H1 (cell line): ENCODE measurements at regions not wholly inside any gene's neighbourhood (a gene's known extent, or its start where the extent isn't known, plus 50 kb on each side); places are given as distances from the start of the nearest gene placed in this dataset.
A peak's percentile ranks its signal among the peaks of the same experiment; 100 is the strongest.

Source experiments
- CTCF ChIA-PET: fragments of 300-600 bp; sonication (Branson Sonifier 250); formaldehyde crosslinking; loops from one replicate; lab custom pipeline; 2021; ENCODE audit not compliant: partially characterized antibody; lab: Charles Lee
- POLR2A ChIA-PET: fragments of 300-600 bp; sonication (Branson Sonifier 250); formaldehyde crosslinking; loops from one replicate; lab custom pipeline; 2021; ENCODE audit warnings: inconsistent platforms; ENCODE audit not compliant: partially characterized antibody; lab: Charles Lee
- DNase-seq, 2 experiments: peaks; one replicate each; pipeline versions ENCODE4 v3.0.0 to v3.0.0-alpha.2; 2010 to 2022; ENCODE audit warnings: low spot score in 2 of 2, low read depth in 1 of 2, mixed read lengths in 1 of 2
- FAIRE-seq: peaks from 2 replicates; lab custom pipeline; 2011; peaks lifted over from hg19 to GRCh38; lab: Jason Lieb, UNC
- H2AFZ ChIP-seq: 2 replicates; pipeline ENCODE4 v1.8.1; 2012; ENCODE audit warnings: low read length, inconsistent platforms
- H2AK5ac ChIP-seq: 2 replicates; pipeline ENCODE4 v1.6.1; 2013; ENCODE audit warnings: low read depth, low read length
- H2BK120ac ChIP-seq: replicated peaks from 2 replicates; pipeline ENCODE3; 2013; ENCODE audit warnings: low read depth, low read length, inconsistent platforms
- H2BK12ac ChIP-seq: 2 replicates; pipeline ENCODE4 v1.6.1; 2013; ENCODE audit warnings: low read depth, low read length
- H2BK15ac ChIP-seq: 2 replicates; pipeline ENCODE4 v1.6.1; 2013; ENCODE audit warnings: low read length
- H2BK20ac ChIP-seq: 2 replicates; pipeline ENCODE4 v1.6.1; 2013; ENCODE audit warnings: low read length
- H2BK5ac ChIP-seq: 2 replicates; pipeline ENCODE4 v1.6.1; 2013; ENCODE audit warnings: low read depth, low read length
- H3K14ac ChIP-seq: 2 replicates; pipeline ENCODE4 v1.6.1; 2013; ENCODE audit warnings: inconsistent platforms; ENCODE audit not compliant: insufficient read length
- H3K18ac ChIP-seq: 2 replicates; pipeline ENCODE4 v1.6.1; 2013; ENCODE audit warnings: low read length; ENCODE audit errors: extremely low read depth
- H3K23ac ChIP-seq: 2 replicates; pipeline ENCODE4 v1.6.1; 2013; ENCODE audit warnings: inconsistent platforms; ENCODE audit not compliant: insufficient read length
- H3K23me2 ChIP-seq: 2 replicates; pipeline ENCODE4 v1.6.1; 2013; ENCODE audit warnings: low read depth, low read length
- H3K27ac ChIP-seq: 2 replicates; pipeline ENCODE4 v1.6.1; 2011; ENCODE audit warnings: low read depth, low read length, inconsistent platforms
- H3K27me3 ChIP-seq, 4 experiments: replicated peaks in 1 of 4; 1 replicate in 1 of 4; 2 replicates in 3 of 4; pipeline versions ENCODE4 v1.6.1 to v1.8.1; 2011 to 2013; ENCODE audit warnings: low read length in 3 of 4, mild to moderate bottlenecking in 3 of 4, inconsistent platforms in 2 of 4, mixed read lengths in 2 of 4, moderate library complexity in 1 of 4; ENCODE audit not compliant: control insufficient read depth in 3 of 4, insufficient read depth in 3 of 4; ENCODE audit errors: extremely low read depth in 1 of 4
- H3K36me3 ChIP-seq, 4 experiments: 2 replicates each; pipeline versions ENCODE4 v1.6.1 to v1.8.1; 2011 to 2013; ENCODE audit warnings: mild to moderate bottlenecking in 4 of 4, low read length in 3 of 4, moderate library complexity in 2 of 4, control low read depth in 1 of 4, inconsistent platforms in 1 of 4; ENCODE audit not compliant: insufficient read depth in 4 of 4, control insufficient read depth in 2 of 4
- H3K4ac ChIP-seq: replicated peaks from 2 replicates; pipeline ENCODE3; 2013; ENCODE audit warnings: low read length, low read depth, mixed read lengths, inconsistent platforms; ENCODE audit not compliant: insufficient read length
- H3K4me1 ChIP-seq, 4 experiments: replicated peaks in 1 of 4; 1 replicate in 1 of 4; 2 replicates in 3 of 4; pipeline versions ENCODE4 v1.6.1 to v1.8.1; 2011 to 2013; ENCODE audit warnings: low read length in 3 of 4, inconsistent platforms in 2 of 4, mixed read lengths in 1 of 4; ENCODE audit not compliant: insufficient read depth in 4 of 4, control insufficient read depth in 3 of 4
- H3K4me2 ChIP-seq, 2 experiments: 2 replicates each; pipeline versions ENCODE4 v1.6.1 to v1.8.1; 2011 to 2013; ENCODE audit warnings: low read depth in 2 of 2, low read length in 2 of 2, control low read depth in 1 of 2, inconsistent platforms in 1 of 2, mild to moderate bottlenecking in 1 of 2; ENCODE audit not compliant: insufficient read depth in 1 of 2
- H3K4me3 ChIP-seq, 4 experiments: fragments of 200-600, 300-600 bp in 1 of 4; sonication (generic), shearing (Covaris generic), sonication (Bioruptor Twin) in 1 of 4; 2 replicates each; pipeline versions ENCODE4 v1.5.1 to v1.8.1; 2011 to 2016; ENCODE audit warnings: low read length in 4 of 4, low read depth in 3 of 4, control low read depth in 2 of 4, inconsistent platforms in 2 of 4, mild to moderate bottlenecking in 2 of 4, mixed read lengths in 1 of 4, moderate library complexity in 1 of 4; ENCODE audit not compliant: insufficient read depth in 2 of 4; ENCODE audit errors: extremely low read depth in 1 of 4
- H3K56ac ChIP-seq: replicated peaks from 2 replicates; pipeline ENCODE3; 2013; ENCODE audit warnings: low read depth, mild to moderate bottlenecking, mixed read lengths, low read length, inconsistent platforms; ENCODE audit not compliant: insufficient read length
- H3K79me1 ChIP-seq: 2 replicates; pipeline ENCODE4 v1.6.1; 2013; ENCODE audit warnings: low read depth, low read length, control low read depth
- H3K79me2 ChIP-seq, 2 experiments: 2 replicates each; pipeline versions ENCODE4 v1.6.1 to v1.8.1; 2012 to 2013; ENCODE audit warnings: low read length in 2 of 2, mild to moderate bottlenecking in 2 of 2, inconsistent platforms in 1 of 2; ENCODE audit not compliant: insufficient read depth in 2 of 2, control insufficient read depth in 1 of 2
- H3K9ac ChIP-seq, 4 experiments: replicated peaks in 1 of 4; 1 replicate in 1 of 4; 2 replicates in 3 of 4; pipeline versions ENCODE4 v1.6.1 to v1.8.1; 2011 to 2013; ENCODE audit warnings: low read depth in 3 of 4, low read length in 3 of 4, control low read depth in 2 of 4, mild to moderate bottlenecking in 2 of 4, moderate library complexity in 2 of 4, inconsistent platforms in 1 of 4; ENCODE audit errors: extremely low read depth in 1 of 4
- H3K9me3 ChIP-seq, 2 experiments: 2 replicates each; pipeline versions ENCODE4 v1.6.1 to v1.8.1; 2012 to 2013; ENCODE audit warnings: mild to moderate bottlenecking in 2 of 2, moderate library complexity in 2 of 2, control low read depth in 1 of 2, inconsistent platforms in 1 of 2, low read depth in 1 of 2, low read length in 1 of 2, mixed read lengths in 1 of 2; ENCODE audit not compliant: insufficient read depth in 2 of 2
- H4K20me1 ChIP-seq, 2 experiments: replicated peaks in 1 of 2; 2 replicates each; pipeline versions ENCODE3 to v1.8.1; 2011 to 2013; ENCODE audit warnings: inconsistent platforms in 2 of 2, low read length in 2 of 2, mild to moderate bottlenecking in 1 of 2; ENCODE audit not compliant: insufficient read depth in 2 of 2, control insufficient read depth in 1 of 2
- H4K5ac ChIP-seq: 2 replicates; pipeline ENCODE4 v1.6.1; 2013; ENCODE audit warnings: low read length, low read depth, mixed read lengths, inconsistent platforms; ENCODE audit not compliant: insufficient read length
- H4K8ac ChIP-seq: 2 replicates; pipeline ENCODE4 v1.8.0; 2013; ENCODE audit warnings: mild to moderate bottlenecking, moderate library complexity, low read length, inconsistent platforms; ENCODE audit not compliant: insufficient read depth; ENCODE audit errors: extremely low read depth
- H4K91ac ChIP-seq: replicated peaks from 2 replicates; pipeline ENCODE3; 2013; ENCODE audit warnings: low read length, mixed read lengths, inconsistent platforms; ENCODE audit not compliant: insufficient read length
- ATF3 ChIP-seq: IDR thresholded peaks from 2 replicates; pipeline ENCODE4 v1.6.1; 2011; ENCODE audit warnings: low read depth, mild to moderate bottlenecking, low read length; ENCODE audit not compliant: insufficient read depth
- CTCF ChIP-seq, 3 experiments: IDR thresholded peaks; 1 replicate in 2 of 3; 2 replicates in 1 of 3; pipeline versions ENCODE4 v1.5.1 to v1.6.1; 2011; ENCODE audit warnings: low read length in 3 of 3, mild to moderate bottlenecking in 3 of 3, inconsistent platforms in 2 of 3, low read depth in 1 of 3, moderate library complexity in 1 of 3; ENCODE audit not compliant: insufficient read depth in 1 of 3; ENCODE audit errors: control extremely low read depth in 1 of 3
- FOSL1 ChIP-seq: IDR thresholded peaks from 2 replicates; pipeline ENCODE4 v1.6.1; 2011; ENCODE audit warnings: mild to moderate bottlenecking, low read depth, low read length, moderate library complexity; ENCODE audit not compliant: insufficient read depth
- JUN ChIP-seq: IDR thresholded peaks from 2 replicates; pipeline ENCODE4 v1.6.1; 2011; ENCODE audit warnings: low read depth, mild to moderate bottlenecking, improper control_type of control experiment, low read length
- KDM5A ChIP-seq: fragments of 200-600 bp; IDR thresholded peaks from 2 replicates; pipeline ENCODE4 v1.7.1; 2012; ENCODE audit warnings: mild to moderate bottlenecking, low read length, inconsistent platforms, mixed read lengths
- RAD21 ChIP-seq, 2 experiments: IDR thresholded peaks in 1 of 2; conservative IDR thresholded peaks in 1 of 2; 2 replicates each; pipeline ENCODE4 v1.6.1; 2011; ENCODE audit warnings: low read depth in 2 of 2, low read length in 2 of 2, improper control_type of control experiment in 1 of 2, inconsistent platforms in 1 of 2, mild to moderate bottlenecking in 1 of 2, moderate library complexity in 1 of 2
- RXRA ChIP-seq: IDR thresholded peaks from 2 replicates; pipeline ENCODE4 v1.6.1; 2011; ENCODE audit warnings: low read depth, mild to moderate bottlenecking, low read length, moderate library complexity; ENCODE audit not compliant: insufficient read depth
- SRF ChIP-seq: IDR thresholded peaks from 2 replicates; pipeline ENCODE4 v1.6.1; 2011; ENCODE audit warnings: mild to moderate bottlenecking, low read depth, low read length, moderate library complexity
- SUZ12 ChIP-seq: fragments of 200-600 bp; sonication (generic); IDR thresholded peaks from 2 replicates; pipeline ENCODE4 v1.6.1; 2012; ENCODE audit warnings: mild to moderate bottlenecking, inconsistent platforms, low read length, moderate library complexity, mixed read lengths
- WGBS, 2 experiments: shearing (Covaris generic) in 1 of 2; methylation state at CpG; one replicate each; pipeline versions ENCODE4 v1.1.6 to v1.1.7; 2013 to 2015; ENCODE audit warnings: low lambda C conversion rate in 2 of 2, mixed read lengths in 2 of 2, inconsistent platforms in 1 of 2, low coverage in 1 of 2, missing lambda C conversion rate in 1 of 2; ENCODE audit not compliant: insufficient replicate concordance in 2 of 2, insufficient coverage in 1 of 2, insufficient read length in 1 of 2; ENCODE audit errors: extremely low coverage in 1 of 2, missing lambda C conversion rate in 1 of 2; 5-methylcytosine and 5-hydroxymethylcytosine counted together

- 91 to 100% methylated on average over 2 to 3 of the region's 3 CpGs for WGBS, 2 experiments
- TF ChIP-seq JUN (no peak), FOSL1 (no peak), SRF (no peak), CTCF (IDR thresholded peaks at IDR 0.05; ENCODE audit: control extremely low read depth in 1 of 3, insufficient read depth in 1 of 3, low read depth in 1 of 3, low read length in 3 of 3) (no peak), KDM5A (no peak), RAD21 (IDR thresholded peaks at IDR 0.05 in 1 of 2, conservative IDR thresholded peaks at IDR 0.05 in 1 of 2; ENCODE audit: low read depth in 2 of 2, low read length in 2 of 2) (no peak), SUZ12 (no peak), ATF3 (no peak), RXRA (no peak)
Observed at GRCh38 chr2:239866778-239867177, 158.4 kb downstream of the NDUFA10 start.

More at GRCh38 chr2:239866778-239867177, 158.4 kb downstream of the NDUFA10 start:
- Histone ChIP-seq H3K9me3 (peaks cover 5 to 31% of the 10 kb centered on the region in 2 experiments; a peak in 3 of 4 replicates), H3K9ac (no peak overlapping the region), H2BK120ac (no peak overlapping the region), H3K23me2 (peaks cover 32% of the 10 kb centered on the region; the same call in 1 of the 2 replicates), H3K18ac (no peak overlapping the region), H2BK12ac (no peak overlapping the region), H3K27me3 (no peaks in the 10 kb centered on the region), H4K20me1 (peaks cover 0 to 30% of the 10 kb centered on the region in 2 experiments), H3K27ac (no peak overlapping the region), H2BK20ac (no peak overlapping the region), H2AFZ (no peak overlapping the region), H3K36me3 (peaks cover 0 to 8% (median 0%) of the 10 kb centered on the region in 4 experiments; a peak in 1 of 8 replicates), H3K4me3 (no peak overlapping the region), H3K4me1 (peaks cover 0 to 3% (median 0%) of the 10 kb centered on the region in 4 experiments; a peak in 2 of 7 replicates), H4K5ac (no peak overlapping the region), H3K4ac (no peak overlapping the region), H4K8ac (no peak overlapping the region), H3K14ac (no peak overlapping the region), H3K79me1 (peaks cover 3% of the 10 kb centered on the region; the same call in 1 of the 2 replicates), H3K79me2 (peaks cover 0 to 4% of the 10 kb centered on the region in 2 experiments; a peak in 1 of 4 replicates), H3K23ac (no peak overlapping the region), H2AK5ac (peak overlapping the region; percentile 17; the same call in 1 of the 2 replicates), H3K56ac (peak overlapping the region; percentile 100), H4K91ac (peak overlapping the region; percentile 74), H2BK5ac (no peak overlapping the region), H2BK15ac (no peak overlapping the region), H3K4me2 (no peak overlapping the region)
- no peak for FAIRE-seq
- CTCF ChIA-PET = no interaction called here
- POLR2A ChIA-PET = no interaction called here
- DNase-seq = no peak
